GM10248 (cell line): ENCODE measurements at regions not wholly inside any gene's neighbourhood (a gene's known extent, or its start where the extent isn't known, plus 50 kb on each side); places are given as distances from the start of the nearest gene placed in this dataset.

Experiments
- CTCF ChIA-PET: fragments of 300-600 bp; sonication (Branson Sonifier 250); formaldehyde crosslinking; extraction: SDS; loops from one replicate; lab custom pipeline; 2021; ENCODE audit warnings: antibody characterized with exemption; lab: Yijun Ruan, JAX
- POLR2A ChIA-PET: fragments of 350-650 bp; sonication (Branson Sonifier 250); formaldehyde crosslinking; extraction: SDS; loops from one replicate; lab custom pipeline; 2020; ENCODE audit warnings: antibody characterized with exemption; lab: Yijun Ruan, JAX
- DNase-seq: peaks from one replicate; pipeline ENCODE4 v3.0.0; 2012; ENCODE audit errors: extremely low spot score
- CTCF ChIP-seq: IDR thresholded peaks from 2 replicates; pipeline ENCODE4 v1.5.1; 2012; ENCODE audit warnings: mild to moderate bottlenecking, low read depth; ENCODE audit errors: extremely low read depth, missing control alignments, control extremely low read depth

DNA sequence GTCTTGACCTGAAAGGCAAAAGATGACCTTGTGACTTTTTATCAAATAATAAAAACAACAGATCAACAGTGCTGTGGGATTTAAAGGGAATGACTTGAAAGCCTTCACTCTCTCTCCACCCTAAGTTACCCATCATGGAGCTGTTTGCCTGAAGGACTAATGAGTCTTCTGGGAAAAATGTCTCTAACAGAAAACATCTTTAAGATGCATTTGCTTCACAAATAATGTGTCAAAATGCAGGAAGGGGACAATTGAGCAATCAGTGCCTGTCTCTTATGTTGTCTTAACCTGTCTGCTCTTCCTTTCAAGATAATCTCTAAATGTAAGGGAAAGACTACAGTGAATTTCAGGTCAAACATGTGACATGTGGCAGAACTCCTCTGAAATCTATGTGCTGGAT lies 766.6 kb downstream of the PDHA2 start:
- DNase-seq = no peak
- CTCF ChIA-PET = no interaction called here
- POLR2A ChIA-PET = no interaction called here
- TF ChIP-seq CTCF = no peak

DNA sequence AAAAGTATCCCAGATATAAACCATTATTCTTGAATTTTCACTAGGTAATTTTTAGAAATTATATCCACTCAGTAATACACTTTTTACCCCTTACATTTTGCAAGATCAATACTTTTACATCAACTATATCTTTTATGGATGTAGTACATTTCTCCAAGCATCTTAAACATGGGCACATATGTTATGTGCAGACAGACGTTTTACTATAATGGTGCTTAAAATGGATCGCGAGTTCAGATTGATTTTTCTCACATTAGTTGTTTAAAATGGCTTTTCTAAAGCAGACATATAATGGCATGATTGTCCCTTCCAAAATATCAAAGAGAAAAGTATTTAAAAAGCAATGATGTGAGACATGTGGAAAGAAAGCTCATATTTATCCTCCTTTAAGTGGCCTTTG lies 786.1 kb downstream of the PDHA2 start:
- DNase-seq = no peak
- no peak for TF ChIP-seq CTCF
- POLR2A ChIA-PET = no interaction called here
- CTCF ChIA-PET = no interaction called here

- POLR2A ChIA-PET = no interaction called here
- DNase-seq = no peak
- CTCF ChIA-PET = no interaction called here
- TF ChIP-seq CTCF = no peak
These were observed 790.9 kb downstream of the PDHA2 start for GRCh38 chr4:96630839-96631238.

GRCh38 chr4:96637971-96638412 lies 798.1 kb downstream of the PDHA2 start:
- TF ChIP-seq CTCF = no peak
- no peak for DNase-seq
- POLR2A ChIA-PET = no interaction called here
- CTCF ChIA-PET = no interaction called here

- ChIA-PET CTCF (no interaction called here), POLR2A (no interaction called here)
- DNase-seq = no peak
- no peak for TF ChIP-seq CTCF
These were observed 800.0 kb downstream of the PDHA2 start for GRCh38 chr4:96639932-96640331.

DNA sequence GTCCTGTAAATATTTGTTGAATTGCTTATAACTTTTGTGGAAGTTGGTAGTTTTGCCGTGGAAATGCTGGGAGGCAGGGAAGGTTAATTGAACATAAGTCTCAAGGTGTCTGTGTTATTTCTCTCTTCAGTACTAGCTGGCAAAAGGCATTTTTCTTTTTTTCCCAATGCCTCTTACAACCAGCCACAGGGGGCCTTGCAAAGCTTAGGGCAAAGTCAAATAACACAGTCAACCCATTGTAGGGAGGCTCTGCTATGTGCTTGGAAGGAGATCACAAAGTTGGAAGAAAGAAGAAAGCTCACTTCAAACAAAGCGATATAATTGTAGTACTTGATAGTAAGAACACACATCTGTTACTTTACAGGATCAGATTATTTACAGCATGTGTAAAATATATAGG lies 802.6 kb downstream of the PDHA2 start:
- POLR2A ChIA-PET = no interaction called here
- DNase-seq = no peak
- no peak for TF ChIP-seq CTCF
- CTCF ChIA-PET = no interaction called here

GRCh38 chr4:96646146-96646545 lies 806.3 kb downstream of the PDHA2 start:
- ChIA-PET CTCF (no interaction called here), POLR2A (no interaction called here)
- TF ChIP-seq CTCF = no peak
- DNase-seq = no peak
